ENCODE measurements at regions not wholly inside any gene's neighbourhood (a gene's known extent, or its start where the extent isn't known, plus 50 kb on each side); places are given as distances from the start of the nearest gene placed in this dataset.

GRCh38 chr11:105553025-105553424 is 56.8 kb upstream of the GRIA4 start:
- no peak overlapping the region for H3K4me3 ChIP-seq
- no peaks in the 10 kb centered on the region for H3K27me3 ChIP-seq (ENCODE audit: low read depth)
- intact Hi-C loops (cut with DNase I) = no loop called here
- ATAC-seq = no peak
- no peak for DNase-seq
- H3K27ac ChIP-seq = no peak overlapping the region
- no peaks in the 10 kb centered on the region for H3K36me3 ChIP-seq
- no peak for TF ChIP-seq CTCF (IDR thresholded peaks at IDR 0.05)
- no peaks in the 10 kb centered on the region for H3K9me3 ChIP-seq
- no peaks in the 10 kb centered on the region for H3K4me1 ChIP-seq

GRCh38 chr11:105548359-105548758 is 61.5 kb upstream of the GRIA4 start:
- no peaks in the 10 kb centered on the region for H3K27me3 ChIP-seq (ENCODE audit: low read depth)
- H3K4me1 ChIP-seq = no peaks in the 10 kb centered on the region
- intact Hi-C loops (cut with DNase I) = no loop called here
- no peaks in the 10 kb centered on the region for H3K36me3 ChIP-seq
- no peak overlapping the region for H3K27ac ChIP-seq
- no peak overlapping the region for H3K4me3 ChIP-seq
- no peak for DNase-seq
- no peak for TF ChIP-seq CTCF (IDR thresholded peaks at IDR 0.05)
- H3K9me3 ChIP-seq = no peaks in the 10 kb centered on the region
- no peak for ATAC-seq

GRCh38 chr11:105538588-105538987 is 71.3 kb upstream of the GRIA4 start:
- H3K4me1 ChIP-seq = no peaks in the 10 kb centered on the region
- no peak overlapping the region for H3K27ac ChIP-seq
- H3K36me3 ChIP-seq = no peaks in the 10 kb centered on the region
- H3K9me3 ChIP-seq = no peaks in the 10 kb centered on the region
- H3K4me3 ChIP-seq = no peak overlapping the region
- intact Hi-C loops (cut with DNase I) = no loop called here
- no peak for TF ChIP-seq CTCF (IDR thresholded peaks at IDR 0.05)
- DNase-seq (no peak), ATAC-seq (no peak)
- no peaks in the 10 kb centered on the region for H3K27me3 ChIP-seq (ENCODE audit: low read depth)

GRCh38 chr11:105537531-105537930 is 72.3 kb upstream of the GRIA4 start:
- Histone ChIP-seq H3K4me3 (no peak overlapping the region), H3K27me3 (ENCODE audit: low read depth) (no peaks in the 10 kb centered on the region), H3K9me3 (no peaks in the 10 kb centered on the region), H3K36me3 (no peaks in the 10 kb centered on the region), H3K27ac (no peak overlapping the region), H3K4me1 (no peaks in the 10 kb centered on the region)
- ATAC-seq = no peak
- TF ChIP-seq CTCF (IDR thresholded peaks at IDR 0.05) = no peak
- intact Hi-C loops (cut with DNase I) = no loop called here
- DNase-seq = no peak

- no peaks in the 10 kb centered on the region for H3K27me3 ChIP-seq (ENCODE audit: low read depth)
- H3K27ac ChIP-seq = no peak overlapping the region
- ATAC-seq (no peak), DNase-seq (no peak)
- no peak for TF ChIP-seq CTCF (IDR thresholded peaks at IDR 0.05)
- H3K4me3 ChIP-seq = no peak overlapping the region
- no peaks in the 10 kb centered on the region for H3K36me3 ChIP-seq
- intact Hi-C loops (cut with DNase I) = no loop called here
- no peaks in the 10 kb centered on the region for H3K4me1 ChIP-seq
- H3K9me3 ChIP-seq = no peaks in the 10 kb centered on the region
These were observed 85.6 kb upstream of the GRIA4 start for GRCh38 chr11:105524286-105524685.

All from lower lobe of right lung (tissue), 2 donors.